Spinal cord (tissue), 9 donors: ENCODE measurements at regions not wholly inside any gene's neighbourhood (a gene's known extent, or its start where the extent isn't known, plus 50 kb on each side); places are given as distances from the start of the nearest gene placed in this dataset.
A peak's percentile ranks its signal among the peaks of the same experiment; 100 is the strongest.

ENCODE experiments used
- DNase-seq, 6 donors: peaks; one replicate each; pipeline versions ENCODE4 v3.0.0 to v3.0.0-alpha.2; 2013 to 2015; ENCODE audit warnings: low spot score in 6 of 6, low read depth in 4 of 6
- H3K27ac ChIP-seq: one replicate; pipeline ENCODE4 v1.5.1; 2013; ENCODE audit warnings: low read depth, low read length, control low read depth
- H3K27me3 ChIP-seq: one replicate; pipeline ENCODE4 v1.6.1; 2013; ENCODE audit warnings: low read length; ENCODE audit not compliant: control insufficient read depth, insufficient read depth
- H3K36me3 ChIP-seq: one replicate; pipeline ENCODE4 v1.6.1; 2013; ENCODE audit warnings: low read length; ENCODE audit not compliant: control insufficient read depth, insufficient read depth
- H3K4me1 ChIP-seq: one replicate; pipeline ENCODE4 v1.6.1; 2013; ENCODE audit warnings: low read length; ENCODE audit not compliant: control insufficient read depth, insufficient read depth
- H3K4me3 ChIP-seq: one replicate; pipeline ENCODE4 v1.5.1; 2013; ENCODE audit warnings: low read depth, low read length, control low read depth
- H3K9me3 ChIP-seq: one replicate; pipeline ENCODE4 v1.6.1; 2013; ENCODE audit warnings: low read length; ENCODE audit not compliant: control insufficient read depth, insufficient read depth
- WGBS: methylation state at CpG from one replicate; pipeline ENCODE4 v1.1.5; 2013; ENCODE audit warnings: missing lambda C conversion rate; ENCODE audit not compliant: insufficient coverage; 5-methylcytosine and 5-hydroxymethylcytosine counted together
- donor health status: healthy.

- H3K27ac ChIP-seq = no peak overlapping the region
- H3K4me1 ChIP-seq = peaks cover 6% of the 10 kb centered on the region
- WGBS = 90% methylated on average over 3 of the region's 3 CpGs
- H3K4me3 ChIP-seq = no peak overlapping the region
- H3K27me3 ChIP-seq = no peaks in the 10 kb centered on the region
- DNase-seq = no peak
- H3K9me3 ChIP-seq = no peaks in the 10 kb centered on the region
- no peaks in the 10 kb centered on the region for H3K36me3 ChIP-seq
Observed at GRCh38 chr15:70281261-70281810, 183.6 kb upstream of the TLE3 start.

- 83% methylated on average over 5 of the region's 6 CpGs for WGBS
- H3K36me3 ChIP-seq = no peaks in the 10 kb centered on the region
- peaks cover 7% of the 10 kb centered on the region for H3K4me1 ChIP-seq
- no peaks in the 10 kb centered on the region for H3K9me3 ChIP-seq
- no peak for DNase-seq
- H3K27ac ChIP-seq = no peak overlapping the region
- H3K4me3 ChIP-seq = no peak overlapping the region
- no peaks in the 10 kb centered on the region for H3K27me3 ChIP-seq
Observed at GRCh38 chr15:70280781-70281180, 183.1 kb upstream of the TLE3 start.

GRCh38 chr15:70279096-70279495, 181.4 kb upstream of the TLE3 start:
- H3K36me3 ChIP-seq = no peaks in the 10 kb centered on the region
- WGBS = 63% methylated on average over 4 of the region's 6 CpGs
- H3K4me1 ChIP-seq = peaks cover 14% of the 10 kb centered on the region

GRCh38 chr15:70278644-70279043, 180.9 kb upstream of the TLE3 start:
- Histone ChIP-seq H3K4me1 (peaks cover 15% of the 10 kb centered on the region), H3K4me3 (no peak overlapping the region), H3K27ac (no peak overlapping the region), H3K27me3 (no peaks in the 10 kb centered on the region), H3K36me3 (no peaks in the 10 kb centered on the region), H3K9me3 (no peaks in the 10 kb centered on the region)
- 90% methylated on average over 5 of the region's 7 CpGs for WGBS
- DNase-seq = no peak

More at GRCh38 chr15:70279096-70279495, 181.4 kb upstream of the TLE3 start:
- Histone ChIP-seq H3K9me3 (no peaks in the 10 kb centered on the region), H3K4me3 (no peak overlapping the region), H3K27me3 (no peaks in the 10 kb centered on the region), H3K27ac (no peak overlapping the region)
- no peak for DNase-seq

GRCh38 chr15:70277556-70277955, 179.8 kb upstream of the TLE3 start:
- WGBS = 90% methylated on average over 8 of the region's 8 CpGs
- Histone ChIP-seq H3K4me1 (peaks cover 15% of the 10 kb centered on the region), H3K9me3 (no peaks in the 10 kb centered on the region), H3K36me3 (no peaks in the 10 kb centered on the region), H3K4me3 (no peak overlapping the region), H3K27ac (no peak overlapping the region), H3K27me3 (no peaks in the 10 kb centered on the region)
- DNase-seq = no peak

- Histone ChIP-seq H3K36me3 (no peaks in the 10 kb centered on the region), H3K9me3 (no peaks in the 10 kb centered on the region), H3K4me1 (peaks cover 9% of the 10 kb centered on the region), H3K27me3 (peaks cover 3% of the 10 kb centered on the region), H3K27ac (no peak overlapping the region), H3K4me3 (no peak overlapping the region)
- 97% methylated on average over 3 of the region's 3 CpGs for WGBS
- no peak for DNase-seq
Observed at GRCh38 chr15:70276401-70276800, 178.7 kb upstream of the TLE3 start.

- H3K36me3 ChIP-seq = no peaks in the 10 kb centered on the region
- no peak overlapping the region for H3K4me3 ChIP-seq
- H3K9me3 ChIP-seq = no peaks in the 10 kb centered on the region
- H3K4me1 ChIP-seq = peaks cover 14% of the 10 kb centered on the region
- 93% methylated on average over 7 of the region's 8 CpGs for WGBS
- DNase-seq = no peak
- H3K27me3 ChIP-seq = peaks cover 3% of the 10 kb centered on the region
- no peak overlapping the region for H3K27ac ChIP-seq
Observed at GRCh38 chr15:70275461-70276138, 177.9 kb upstream of the TLE3 start.

GRCh38 chr15:70274908-70275307, 177.2 kb upstream of the TLE3 start:
- no peak overlapping the region for H3K4me3 ChIP-seq
- H3K27ac ChIP-seq = no peak overlapping the region
- no peaks in the 10 kb centered on the region for H3K36me3 ChIP-seq
- H3K27me3 ChIP-seq = peaks cover 3% of the 10 kb centered on the region
- no peaks in the 10 kb centered on the region for H3K9me3 ChIP-seq
- peaks cover 19% of the 10 kb centered on the region for H3K4me1 ChIP-seq
- DNase-seq = no peak
- 60% methylated on average over 3 of the region's 4 CpGs for WGBS

- no peak overlapping the region for H3K27ac ChIP-seq
- H3K27me3 ChIP-seq = peaks cover 3% of the 10 kb centered on the region
- peak in 1 of 6 donors; percentile 73 for DNase-seq
- 74% methylated on average over 3 of the region's 3 CpGs for WGBS
- no peak overlapping the region for H3K4me3 ChIP-seq
- no peaks in the 10 kb centered on the region for H3K36me3 ChIP-seq
- H3K4me1 ChIP-seq = peaks cover 24% of the 10 kb centered on the region
- H3K9me3 ChIP-seq = no peaks in the 10 kb centered on the region
Observed at GRCh38 chr15:70274255-70274880, 176.7 kb upstream of the TLE3 start.

GRCh38 chr15:70273808-70274207, 176.1 kb upstream of the TLE3 start:
- H3K9me3 ChIP-seq = no peaks in the 10 kb centered on the region
- no peak overlapping the region for H3K27ac ChIP-seq
- peaks cover 30% of the 10 kb centered on the region for H3K4me1 ChIP-seq
- no peak overlapping the region for H3K4me3 ChIP-seq
- no peaks in the 10 kb centered on the region for H3K36me3 ChIP-seq
- DNase-seq = peak in 1 of 6 donors; percentile 46
- 73% methylated on average over 3 of the region's 3 CpGs for WGBS
- peaks cover 3% of the 10 kb centered on the region for H3K27me3 ChIP-seq
